NCI-H1092 (cell line): ENCODE measurements at regions not wholly inside any gene's neighbourhood (a gene's known extent, or its start where the extent isn't known, plus 50 kb on each side); places are given as distances from the start of the nearest gene placed in this dataset.

ENCODE experiments used
- DNase-seq: peaks from one replicate; lab custom pipeline; 2025; lab: John Stamatoyannopoulos, UW

DNA sequence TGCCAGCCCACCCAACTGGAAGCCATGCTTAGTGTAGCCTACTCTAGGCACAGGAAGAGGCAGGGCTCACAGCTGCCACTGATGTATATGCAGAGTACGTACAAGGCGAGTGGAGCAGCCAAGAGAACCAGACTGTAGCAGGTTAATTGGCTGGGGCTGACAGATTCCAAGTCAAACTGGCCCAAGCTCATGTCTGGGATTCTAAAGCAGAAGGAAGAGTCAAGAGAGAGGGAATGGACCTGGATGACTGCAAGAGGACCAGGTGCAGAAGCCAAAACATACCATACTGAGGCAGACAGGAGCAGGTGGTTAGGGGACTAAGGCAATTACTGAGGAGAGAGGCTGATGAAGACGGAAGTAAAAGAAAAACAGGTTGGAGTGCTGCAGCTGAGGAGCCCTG lies 51.3 kb upstream of the LRRN2 start:
- no peak for DNase-seq

DNA sequence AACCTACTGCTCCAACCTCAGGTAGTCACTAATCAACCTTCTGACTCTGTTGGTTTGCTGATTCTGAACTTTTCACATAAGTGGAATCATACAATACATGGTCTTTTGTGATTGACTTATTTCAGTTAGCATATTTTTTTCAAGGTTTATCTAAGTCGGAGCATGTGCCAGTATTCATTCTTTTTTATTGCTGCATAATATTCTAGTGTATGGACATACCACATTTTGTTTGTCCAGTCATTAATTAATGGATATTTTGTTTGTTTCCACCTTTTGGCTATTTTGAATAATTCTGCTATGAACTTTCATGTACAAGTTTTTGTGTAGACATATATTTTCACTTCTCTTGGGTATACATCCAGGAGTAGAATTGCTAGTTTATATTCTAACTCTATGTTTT lies 53.0 kb upstream of the LRRN2 start:
- DNase-seq = no peak

DNA sequence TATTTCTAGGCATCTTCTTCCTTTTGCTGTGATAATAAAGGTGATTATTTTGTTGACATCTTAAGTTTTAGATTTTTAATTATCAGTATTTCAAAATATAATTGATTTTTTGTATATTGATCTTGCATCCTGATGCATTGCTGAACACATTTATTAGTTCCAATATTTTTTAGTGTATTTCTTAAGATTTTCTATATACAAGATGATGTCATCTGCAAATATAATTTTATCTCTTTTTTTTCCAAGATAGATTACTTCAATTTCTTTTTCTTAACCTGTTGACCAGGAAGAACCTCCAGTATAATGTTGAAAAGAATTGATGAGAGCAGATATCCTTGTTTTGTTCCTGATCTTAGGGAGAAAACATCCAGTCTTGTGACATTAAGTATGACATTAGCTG lies 54.8 kb upstream of the LRRN2 start:
- no peak for DNase-seq

DNA sequence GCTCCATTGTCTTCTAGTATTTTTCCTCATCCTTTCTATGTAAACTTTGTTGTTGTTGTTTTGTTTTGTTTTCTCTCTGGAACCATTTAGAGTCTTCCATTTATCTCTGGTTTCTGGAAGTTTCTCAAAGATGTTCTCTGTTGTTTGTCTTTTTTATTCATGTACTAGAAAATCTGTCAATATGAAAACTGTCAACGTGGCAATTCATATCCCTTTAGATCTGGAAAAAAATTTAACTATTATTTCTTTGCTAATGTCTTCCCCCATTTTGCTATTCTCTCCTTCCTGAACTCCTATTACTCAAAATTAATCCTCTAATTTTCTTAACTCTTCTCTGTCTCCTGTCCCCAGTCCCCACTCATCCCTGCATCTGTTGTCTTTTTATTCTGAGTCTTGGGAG lies 55.9 kb upstream of the LRRN2 start:
- DNase-seq = no peak

DNA sequence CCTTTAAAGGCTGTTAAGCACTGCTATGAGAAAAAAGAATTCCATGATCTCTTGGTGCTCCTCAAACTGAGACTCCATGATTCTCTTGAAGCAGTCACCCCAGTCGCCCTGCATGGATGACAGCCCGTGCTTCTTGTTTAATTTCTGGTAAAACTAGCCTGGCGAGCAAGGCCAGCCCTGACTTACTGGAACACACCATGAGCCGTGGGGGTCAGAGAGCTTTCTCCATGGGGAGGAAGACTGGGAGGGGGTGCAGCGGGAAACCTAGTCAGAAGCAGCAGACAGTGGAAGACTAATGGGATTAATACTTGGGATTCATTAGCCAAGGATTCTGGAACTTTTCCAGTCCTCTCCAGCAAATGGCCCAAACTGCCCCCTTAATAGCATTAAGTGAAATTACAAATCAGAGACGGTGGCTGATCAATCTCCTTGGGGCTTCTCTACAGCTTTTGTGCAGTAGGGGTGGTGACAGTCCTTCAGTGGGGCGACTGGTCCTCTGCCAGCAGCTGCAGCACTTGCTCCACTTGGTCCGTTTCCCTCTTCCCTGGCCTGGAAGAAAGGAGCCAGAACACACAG lies 57.2 kb upstream of the LRRN2 start:
- DNase-seq = no peak

DNA sequence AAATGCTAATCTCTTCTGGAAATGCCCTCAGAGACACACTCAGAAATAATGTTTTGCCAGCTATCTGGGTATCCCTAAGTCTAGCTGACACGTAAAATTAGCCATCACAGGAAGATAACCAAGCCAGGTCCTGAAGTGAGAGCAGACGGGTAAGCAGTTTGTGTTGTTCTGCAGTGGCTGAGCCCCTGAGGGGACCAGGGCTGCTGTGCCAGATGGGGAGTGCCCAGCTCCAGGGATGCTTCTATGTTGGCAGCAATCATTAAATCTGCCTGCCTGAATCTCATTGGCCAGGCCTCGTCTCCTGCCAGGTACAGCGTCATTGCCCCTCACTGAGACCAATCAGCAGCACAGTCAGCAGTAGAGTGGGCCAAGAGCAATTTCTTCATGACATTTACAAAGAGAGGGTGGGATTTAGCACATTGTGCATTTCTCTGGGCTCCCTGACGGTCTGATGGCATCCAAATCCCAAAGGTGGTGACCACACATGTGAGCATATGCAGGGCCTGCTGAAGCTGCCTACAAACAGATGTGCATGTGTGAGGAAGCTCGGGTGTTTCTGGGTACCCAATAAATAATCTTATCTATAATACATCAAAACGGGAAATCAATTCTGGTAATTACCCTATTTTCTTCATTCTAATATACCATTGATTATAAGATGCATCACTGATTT lies 58.7 kb upstream of the LRRN2 start:
- no peak for DNase-seq

DNA sequence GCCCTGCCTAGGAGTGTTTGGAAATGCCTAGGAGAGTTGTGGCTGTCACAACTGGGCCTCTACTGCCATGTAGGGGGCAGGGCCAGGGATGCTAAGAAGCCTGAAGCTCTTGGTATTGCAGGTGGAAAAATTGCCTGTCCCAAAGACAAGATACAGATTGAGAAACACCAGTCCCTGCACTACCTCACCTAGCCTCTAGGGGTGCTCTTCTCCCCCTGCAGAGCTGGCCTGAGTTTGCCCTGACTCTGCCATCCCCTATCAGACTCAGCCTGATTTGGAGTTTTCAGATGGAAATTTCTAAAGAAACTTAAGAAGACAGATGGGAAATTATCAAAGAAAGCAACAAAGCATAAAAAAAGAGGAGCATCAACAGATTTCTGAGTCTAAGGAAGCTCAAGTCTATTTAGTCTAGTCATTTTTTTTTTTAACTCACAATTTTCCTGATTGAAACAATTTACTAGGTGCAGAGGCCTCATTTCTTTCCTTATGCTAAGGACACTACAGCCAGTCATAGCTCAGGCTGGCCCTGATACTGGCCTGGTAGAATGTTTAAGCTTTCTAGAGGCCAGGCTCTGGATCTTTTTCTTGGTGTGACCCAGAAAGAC lies 61.4 kb upstream of the LRRN2 start:
- DNase-seq = peak; percentile 37

DNA sequence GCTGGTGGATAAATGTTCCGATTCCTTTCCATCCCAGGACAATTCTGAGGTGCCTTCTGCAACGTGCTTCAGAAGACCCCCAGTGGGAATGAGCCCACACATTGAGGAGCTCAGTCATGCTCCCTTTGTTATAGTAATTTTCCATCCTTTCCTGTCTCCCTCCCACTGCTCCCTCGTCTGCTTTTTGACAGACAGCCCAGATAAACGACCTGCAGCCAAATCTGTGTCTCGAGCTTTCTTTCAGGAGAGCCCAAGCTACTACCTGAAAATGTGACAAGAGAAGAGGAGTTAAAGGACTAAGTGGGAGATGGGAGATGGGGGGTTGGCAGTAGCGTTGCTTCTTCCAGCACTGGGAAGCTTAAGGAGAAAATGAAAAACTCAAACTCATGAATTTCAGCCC lies 65.9 kb upstream of the LRRN2 start:
- no peak for DNase-seq

DNA sequence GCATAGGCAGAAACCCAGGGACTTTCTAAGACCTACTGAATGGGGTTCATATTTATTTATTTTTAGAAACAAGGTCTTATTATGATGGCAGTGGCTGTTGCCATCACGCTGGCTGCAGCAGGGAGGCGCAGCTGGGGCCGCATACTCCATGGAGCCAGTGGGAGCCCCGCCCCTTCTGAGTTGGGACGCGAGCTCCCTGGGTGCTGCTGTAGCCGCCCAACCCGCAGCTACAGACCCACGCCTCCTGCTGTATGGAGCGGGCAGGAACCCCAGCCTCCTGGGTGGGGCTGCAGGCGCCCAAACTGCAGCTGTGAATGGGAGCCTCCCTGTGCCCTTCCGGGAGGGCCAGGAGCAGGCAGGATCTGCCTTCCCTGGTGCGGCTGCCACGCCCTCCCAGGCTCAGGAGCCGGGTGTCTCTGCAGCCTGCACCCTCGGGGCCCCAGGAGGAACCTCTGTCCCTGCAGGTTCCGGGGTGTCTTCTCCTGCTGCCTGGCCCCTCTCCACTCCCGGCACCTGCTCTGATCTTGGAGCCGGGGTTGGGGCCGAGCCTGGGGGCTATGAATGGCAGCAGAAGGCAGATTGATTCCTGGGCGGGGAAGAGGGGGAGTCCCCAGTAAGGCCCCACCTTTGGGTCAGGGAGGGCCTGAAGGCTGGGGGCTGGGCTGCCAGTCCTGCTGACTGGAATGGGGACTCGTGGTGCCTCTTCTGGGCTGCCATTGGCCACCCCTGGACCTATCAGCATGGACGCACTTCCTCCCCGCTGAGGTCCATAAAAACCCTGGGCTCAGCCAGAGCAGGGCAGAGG lies 66.5 kb upstream of the LRRN2 start:
- DNase-seq = no peak

DNA sequence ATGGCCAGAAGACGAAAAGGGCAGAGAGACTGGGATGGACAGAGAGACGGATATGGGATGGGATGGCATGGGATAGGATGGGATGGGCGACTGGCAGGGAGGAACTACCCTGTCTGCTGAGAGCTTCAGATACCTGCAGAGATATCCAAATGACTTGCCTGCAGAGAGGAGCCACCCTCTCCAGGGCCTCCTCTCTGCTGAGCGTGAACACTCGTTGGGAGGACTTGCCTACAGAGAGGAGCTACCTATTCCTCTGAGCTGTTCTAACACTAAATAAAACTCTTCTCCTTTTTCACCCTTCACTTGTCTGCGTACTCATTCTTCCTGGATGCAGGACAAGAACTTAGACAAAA lies 67.1 kb upstream of the LRRN2 start:
- DNase-seq = no peak

DNA sequence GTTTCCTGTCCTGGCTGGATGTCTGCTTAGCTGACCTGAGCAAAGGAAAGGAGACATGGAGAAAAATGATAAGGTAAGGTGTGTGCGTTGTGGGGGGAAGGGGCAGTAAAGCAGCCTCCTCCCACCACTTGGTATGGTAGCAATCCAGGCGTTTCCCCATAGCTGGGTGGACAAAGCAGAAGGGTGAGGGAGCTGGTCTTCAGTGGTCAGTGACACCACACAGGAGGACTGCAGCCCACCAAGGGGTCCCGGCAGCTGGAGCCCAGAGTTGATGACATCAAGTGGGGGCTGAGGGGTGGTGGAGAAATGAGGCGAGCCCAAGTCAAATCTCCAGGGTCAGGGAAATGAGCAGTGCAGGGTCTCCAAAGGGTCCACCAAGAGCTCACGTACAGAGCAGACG lies 69.3 kb upstream of the LRRN2 start:
- DNase-seq = no peak

DNA sequence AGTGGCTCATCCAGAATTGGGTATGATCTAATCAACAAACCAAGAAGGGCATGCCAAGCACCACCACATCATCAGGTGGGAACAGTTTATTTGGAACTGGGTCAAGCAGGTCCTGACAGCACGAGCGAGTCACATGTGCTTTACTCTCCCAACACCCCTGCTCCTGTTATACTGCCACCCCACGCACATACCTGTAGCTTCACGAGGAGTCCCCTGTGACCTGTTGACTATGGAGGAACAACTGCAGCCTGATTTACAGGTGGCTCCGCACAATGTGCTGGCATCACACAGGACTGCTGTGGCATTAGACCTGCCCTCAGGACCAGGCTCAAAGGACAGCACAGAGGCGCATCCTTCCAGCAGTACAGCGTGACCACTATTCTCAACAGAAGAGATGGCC lies 70.8 kb upstream of the LRRN2 start:
- DNase-seq = no peak

DNA sequence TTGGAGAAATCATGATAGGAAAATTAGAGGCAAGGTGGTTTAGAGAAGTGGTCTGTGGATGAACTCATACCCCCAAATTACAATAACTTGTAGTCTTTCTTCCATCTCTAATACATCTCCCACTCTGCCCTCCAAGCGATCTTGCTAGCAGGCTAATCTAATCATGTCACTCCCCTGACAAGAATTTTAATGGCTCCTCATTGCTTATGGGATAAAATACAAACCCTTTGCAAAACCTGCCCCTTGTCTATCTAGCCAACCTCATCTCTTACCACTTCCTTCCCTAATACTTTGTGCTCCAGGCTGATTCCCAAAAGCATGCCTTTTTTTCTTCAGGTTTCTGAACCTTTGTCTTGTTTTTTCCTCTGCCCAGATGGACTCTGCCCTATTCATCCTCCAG lies 71.3 kb upstream of the LRRN2 start:
- DNase-seq = no peak

DNA sequence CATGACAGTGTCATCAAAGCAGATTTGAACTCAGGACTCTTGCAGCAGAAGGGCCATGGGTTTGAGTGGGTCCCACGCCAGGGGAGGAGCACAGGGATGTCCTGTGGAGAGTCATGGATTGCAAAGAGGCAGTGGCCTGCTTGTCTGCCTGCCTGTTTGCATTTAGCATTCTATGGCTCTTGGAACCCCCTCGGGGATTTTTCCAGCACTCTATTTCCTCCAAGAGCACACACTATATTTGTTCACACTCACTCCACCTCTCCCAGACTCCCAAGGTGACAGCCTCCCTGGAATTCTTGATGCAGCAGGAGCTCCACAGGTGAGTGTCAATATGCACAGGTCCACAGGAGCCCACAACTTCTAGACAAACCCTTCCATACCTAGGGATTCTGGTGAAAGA lies 73.1 kb upstream of the LRRN2 start:
- peak; percentile 8 for DNase-seq

DNA sequence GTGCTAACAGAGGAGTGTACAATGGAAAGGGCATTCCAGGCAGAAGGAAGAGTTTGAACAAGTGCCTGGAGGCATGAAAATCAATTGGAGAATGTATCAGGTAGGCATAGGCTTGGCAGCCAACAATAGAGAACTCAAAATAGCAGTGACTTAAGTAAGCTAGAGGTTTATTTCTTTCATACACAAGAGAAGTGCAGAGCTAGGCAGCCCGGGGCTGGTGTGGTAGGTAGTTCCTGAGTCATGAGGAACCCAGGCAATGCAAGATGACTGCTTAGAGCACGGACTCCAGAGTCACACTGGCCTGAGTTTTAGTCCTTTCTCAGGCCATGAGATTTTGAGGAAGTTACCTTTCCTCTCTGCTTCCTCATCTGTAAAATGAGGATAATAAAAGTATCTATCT lies 74.8 kb upstream of the LRRN2 start:
- no peak for DNase-seq

DNA sequence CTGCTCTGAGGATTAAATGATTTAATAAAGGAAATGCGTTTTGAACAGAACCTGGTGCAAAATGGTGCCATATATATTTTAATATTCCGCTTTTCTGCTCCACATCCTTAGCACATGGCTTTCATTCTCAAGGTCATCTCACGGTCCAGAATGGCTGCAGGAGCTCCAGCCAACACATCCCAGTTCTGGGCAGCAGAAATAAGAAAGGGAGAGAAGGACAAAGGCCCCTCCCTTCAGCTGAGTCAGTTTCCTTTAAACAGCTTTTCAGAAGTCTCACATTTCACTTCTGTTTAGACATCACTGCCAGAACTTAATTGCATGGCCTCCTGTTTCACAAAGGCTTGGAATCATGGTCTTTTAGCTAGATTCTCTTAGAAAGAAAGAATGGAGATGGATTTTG lies 75.2 kb upstream of the LRRN2 start:
- DNase-seq = no peak

DNA sequence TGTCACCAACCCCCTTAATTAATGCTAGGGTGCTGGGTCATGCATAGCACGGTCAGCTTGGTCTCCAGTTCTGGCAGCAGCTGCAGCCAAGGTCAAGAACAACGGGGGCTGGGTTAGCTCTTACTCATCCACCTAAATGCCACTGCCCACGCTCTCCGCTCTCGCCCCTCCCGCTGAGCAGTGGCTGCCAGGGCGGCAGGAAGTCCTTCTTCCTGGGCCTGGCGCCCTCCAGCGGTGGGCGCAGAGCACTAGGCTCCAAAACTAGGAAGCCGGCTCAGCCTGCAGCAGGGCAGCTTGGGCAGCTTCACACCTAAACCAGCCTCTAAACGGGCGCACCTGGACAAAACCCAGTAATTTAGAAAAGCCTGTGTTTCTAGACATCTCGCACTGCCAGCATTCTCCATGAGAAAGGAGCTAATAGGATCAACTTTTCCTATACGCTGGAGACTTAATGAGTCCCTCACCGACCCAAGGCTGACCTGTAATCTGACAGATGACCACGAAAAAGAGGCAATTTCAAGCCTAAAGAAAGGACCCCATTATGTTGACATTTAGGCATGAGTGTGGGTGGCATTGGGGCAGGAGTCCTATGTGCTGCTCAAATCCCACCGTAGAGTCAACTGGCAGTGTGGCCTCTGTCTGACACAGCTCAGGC lies 78.4 kb upstream of the LRRN2 start:
- DNase-seq = peak; percentile 72

DNA sequence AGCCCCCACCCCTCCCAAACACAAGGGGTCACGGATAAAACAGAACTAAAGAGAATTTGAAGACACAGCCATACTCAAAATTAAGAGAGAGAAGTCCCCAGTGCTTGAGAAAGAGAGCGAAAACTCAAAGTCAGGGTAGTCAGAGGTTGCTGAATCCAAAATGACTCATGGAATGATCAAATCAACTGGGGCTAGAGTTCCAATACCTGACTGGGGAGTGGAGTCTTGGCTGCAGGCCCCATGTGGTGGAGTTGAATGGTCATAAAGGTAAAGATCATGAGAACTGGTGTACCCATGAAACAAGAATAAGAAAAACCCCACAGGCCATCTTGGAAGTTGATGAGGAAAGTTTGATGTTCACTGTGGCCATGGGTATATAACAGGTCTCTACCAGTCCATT lies 84.5 kb upstream of the LRRN2 start:
- DNase-seq = no peak

DNA sequence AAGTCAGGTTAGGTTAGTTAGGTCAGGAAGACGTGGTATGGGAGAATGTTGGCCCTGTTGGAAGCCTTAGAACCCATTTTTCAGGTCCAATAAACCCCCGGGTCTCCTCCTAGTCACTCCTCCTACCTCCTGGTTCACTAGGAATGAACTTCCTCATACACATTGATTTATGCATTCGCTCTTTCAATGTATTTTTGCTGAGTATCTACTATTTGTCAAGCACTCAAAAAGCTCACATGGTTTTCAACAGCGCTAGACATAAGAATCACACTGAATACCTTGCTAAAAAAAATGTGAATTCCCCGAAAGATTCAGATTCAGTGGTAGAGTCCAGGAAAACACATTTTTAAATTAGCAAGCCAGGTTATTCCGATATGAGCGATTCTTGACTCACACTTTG lies 85.8 kb upstream of the LRRN2 start:
- DNase-seq = no peak

DNA sequence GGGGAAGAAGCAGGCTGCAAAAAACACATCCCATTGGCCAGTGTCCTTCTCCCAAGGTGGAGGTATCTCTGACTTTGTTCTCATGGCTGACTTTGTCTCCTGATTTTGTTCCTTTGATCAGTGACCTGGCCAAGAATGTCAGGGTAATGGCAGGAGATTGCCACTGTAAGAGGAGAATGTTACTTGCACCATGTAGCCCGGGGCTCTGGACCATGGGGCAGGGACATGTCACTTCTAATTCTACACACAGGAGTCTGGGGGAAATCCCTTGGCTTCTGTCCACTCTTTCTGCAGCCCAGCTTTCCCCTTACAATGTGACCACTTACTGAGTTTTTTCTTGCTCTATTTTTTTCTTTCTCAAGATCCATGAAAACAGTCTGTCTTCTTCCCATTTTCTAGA lies 87.7 kb upstream of the LRRN2 start:
- no peak for DNase-seq

DNA sequence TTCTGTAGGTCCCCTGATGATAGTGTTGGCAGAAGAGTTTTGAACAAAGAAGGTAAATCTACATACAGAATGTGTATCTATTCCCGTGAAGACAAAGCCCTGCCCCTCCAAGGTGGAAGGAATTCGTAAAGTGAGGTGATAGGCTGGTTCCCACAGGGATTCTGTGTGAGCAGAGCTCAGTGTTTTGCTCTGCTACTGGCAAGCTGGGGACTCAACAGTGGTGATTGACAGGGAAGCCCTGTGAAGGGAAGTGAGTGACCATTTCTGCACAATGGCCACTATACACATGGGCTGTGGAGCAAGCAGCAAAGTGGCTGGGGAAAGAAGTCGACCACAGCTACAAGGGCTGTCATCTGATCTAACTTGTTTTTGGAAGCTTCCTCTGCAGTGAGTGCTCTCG lies 90.0 kb upstream of the LRRN2 start:
- DNase-seq = no peak

DNA sequence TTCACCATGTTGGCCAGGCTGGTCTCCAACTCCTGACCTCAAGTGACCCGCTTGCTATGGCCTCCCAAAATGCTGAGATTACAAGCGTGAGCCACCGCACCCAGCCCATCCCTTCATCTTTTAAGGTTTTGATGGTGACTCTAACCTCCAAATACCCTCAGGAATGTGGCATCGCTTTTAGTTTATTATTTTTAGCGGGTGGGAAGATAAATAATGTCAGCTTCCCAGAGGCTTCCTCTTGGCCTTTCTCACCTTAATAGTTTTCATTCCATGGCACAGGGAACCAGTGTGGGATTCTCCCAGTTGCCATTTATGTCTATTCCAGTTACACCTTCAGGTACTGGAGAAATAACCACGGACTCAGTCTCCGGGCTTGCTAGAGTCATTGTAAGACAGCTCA lies 92.1 kb upstream of the LRRN2 start:
- DNase-seq = no peak

DNA sequence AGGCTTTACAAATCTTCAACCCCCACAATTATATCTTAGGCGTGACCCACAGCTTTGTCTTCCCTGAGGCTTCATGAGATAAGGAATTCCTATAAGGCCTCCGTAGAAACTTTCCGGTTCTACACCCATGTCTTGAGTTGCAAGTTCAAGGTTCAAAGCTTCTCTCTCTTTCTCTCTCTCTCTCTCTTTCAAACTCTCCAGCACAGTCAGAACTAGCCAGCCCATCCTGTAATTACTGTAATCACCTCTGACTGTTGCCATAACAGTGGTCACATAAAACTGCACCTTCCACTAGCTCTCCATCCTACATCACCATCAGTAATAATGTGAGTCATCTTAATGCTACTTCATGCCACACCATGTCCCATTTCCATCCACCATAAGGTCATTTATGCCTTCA lies 90.0 kb upstream of the NFASC start:
- DNase-seq = no peak
